SKM-1 (cell line): ENCODE measurements at regions not wholly inside any gene's neighbourhood (a gene's known extent, or its start where the extent isn't known, plus 50 kb on each side); places are given as distances from the start of the nearest gene placed in this dataset.

Experiments used
- DNase-seq: peaks from one replicate; lab custom pipeline; 2025; ENCODE audit not compliant: unreplicated experiment; lab: John Stamatoyannopoulos, UW

- DNase-seq: no peak
Measured at GRCh38 chr16:73544826-73545225, 496.9 kb upstream of the ZFHX3 start.

DNA sequence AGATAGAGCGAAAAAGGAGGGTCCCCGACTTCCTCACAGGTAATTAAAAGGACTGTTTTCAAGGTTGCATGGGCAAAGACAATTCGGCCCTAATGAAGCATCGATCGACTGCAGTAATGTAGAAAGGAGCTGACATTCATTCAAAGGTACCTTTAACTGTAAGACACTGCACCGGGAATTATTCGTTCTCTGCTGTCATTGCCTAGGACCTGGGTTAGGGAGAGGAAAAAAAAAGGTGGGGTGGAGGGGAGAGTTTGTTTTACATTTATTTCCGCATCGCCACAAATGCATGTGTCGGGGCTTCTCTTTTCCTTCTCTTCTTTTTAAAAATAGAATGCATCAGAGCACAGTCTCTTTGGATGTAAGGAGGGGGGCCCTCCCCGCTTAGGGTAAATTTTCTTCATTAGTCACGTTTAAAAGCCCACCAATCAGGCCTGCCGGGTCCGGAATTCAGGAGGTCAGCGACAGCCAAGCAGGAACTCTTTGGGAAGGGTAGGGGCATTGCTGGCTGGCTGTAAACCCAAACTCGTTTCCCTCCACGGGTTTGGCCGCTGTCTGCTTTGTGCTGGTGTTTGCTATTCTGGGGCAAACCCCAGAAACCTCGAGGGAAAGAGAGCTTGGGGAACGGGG is 496.2 kb upstream of the ZFHX3 start:
- DNase-seq: no peak

DNA sequence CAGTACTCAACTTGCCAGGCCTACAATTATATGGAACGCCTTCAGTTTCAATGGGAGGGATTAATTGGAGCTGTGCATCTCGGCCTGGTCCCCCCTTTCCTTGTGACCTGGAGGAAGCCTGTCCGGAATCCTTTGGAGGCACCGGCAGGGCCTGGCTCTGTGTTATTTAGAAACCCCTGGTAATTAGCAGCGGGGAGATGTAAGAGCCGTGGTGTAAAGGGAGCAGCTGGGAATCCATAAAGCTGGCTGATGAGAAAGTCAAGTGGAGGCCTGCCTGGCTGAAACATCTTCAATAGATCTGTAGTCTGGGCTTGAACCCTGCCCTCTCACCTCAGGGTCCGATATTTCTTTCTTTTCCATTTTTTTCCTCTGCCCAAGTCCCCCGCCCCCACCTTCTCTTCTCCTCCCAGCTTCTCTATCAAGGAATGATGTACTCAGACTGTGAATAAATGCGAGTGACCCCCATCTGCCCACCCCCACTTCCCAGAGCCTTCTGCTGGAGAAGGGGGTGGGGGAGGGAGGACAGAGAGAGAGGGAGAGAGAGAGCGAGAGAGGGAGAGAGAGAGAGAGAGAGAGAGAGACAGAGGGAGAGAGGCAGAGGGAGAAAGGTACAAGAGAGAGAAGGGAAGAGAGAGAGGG is 495.5 kb upstream of the ZFHX3 start:
- no peak for DNase-seq

DNA sequence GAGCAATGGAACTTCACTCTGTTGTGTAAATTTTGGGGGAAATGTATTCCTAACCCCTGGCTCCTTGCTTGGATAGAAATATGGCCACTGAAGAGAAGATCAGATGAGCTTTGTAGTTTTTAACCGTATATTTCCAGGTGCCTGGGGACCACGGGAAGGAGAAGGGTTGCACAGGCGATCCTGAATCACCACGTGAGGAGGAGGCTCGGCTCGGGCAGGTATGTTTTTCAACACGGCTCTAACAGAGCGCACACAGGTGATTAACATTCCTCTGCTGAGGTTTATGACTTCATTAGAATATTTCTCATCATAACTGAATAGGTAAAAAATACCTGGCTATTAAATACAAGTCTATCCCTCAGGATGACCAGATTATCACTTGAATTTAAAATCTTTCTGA is 495.0 kb upstream of the ZFHX3 start:
- DNase-seq: no peak

GRCh38 chr16:73537921-73538320 is 490.0 kb upstream of the ZFHX3 start:
- DNase-seq: no peak

GRCh38 chr16:73536931-73537330 is 489.0 kb upstream of the ZFHX3 start:
- DNase-seq: no peak

DNA sequence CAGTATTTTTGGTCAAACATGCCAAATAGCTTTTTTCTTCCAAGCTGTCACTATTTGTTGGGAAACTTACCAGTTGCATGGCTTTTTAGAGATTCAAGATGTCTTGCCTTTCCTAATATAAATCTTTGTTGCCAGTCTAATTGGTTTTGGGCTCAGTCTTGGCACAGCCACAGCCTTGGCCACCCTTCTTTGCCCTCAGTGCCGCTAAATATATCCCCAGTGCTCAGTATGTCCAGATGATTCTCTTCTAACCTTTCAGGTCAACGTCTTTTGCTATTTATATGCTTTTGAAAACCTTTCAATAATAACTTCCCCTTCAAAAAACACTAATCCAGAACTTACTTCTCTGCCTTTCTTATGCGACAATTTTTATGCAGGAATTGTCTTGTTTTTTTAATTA is 483.1 kb upstream of the ZFHX3 start:
- no peak for DNase-seq

GRCh38 chr16:73530529-73530928 is 482.6 kb upstream of the ZFHX3 start:
- no peak for DNase-seq

- no peak for DNase-seq
Measured at GRCh38 chr16:73529303-73530012, 481.5 kb upstream of the ZFHX3 start.

- no peak for DNase-seq
Measured at GRCh38 chr16:73527187-73527586, 479.3 kb upstream of the ZFHX3 start.

DNA sequence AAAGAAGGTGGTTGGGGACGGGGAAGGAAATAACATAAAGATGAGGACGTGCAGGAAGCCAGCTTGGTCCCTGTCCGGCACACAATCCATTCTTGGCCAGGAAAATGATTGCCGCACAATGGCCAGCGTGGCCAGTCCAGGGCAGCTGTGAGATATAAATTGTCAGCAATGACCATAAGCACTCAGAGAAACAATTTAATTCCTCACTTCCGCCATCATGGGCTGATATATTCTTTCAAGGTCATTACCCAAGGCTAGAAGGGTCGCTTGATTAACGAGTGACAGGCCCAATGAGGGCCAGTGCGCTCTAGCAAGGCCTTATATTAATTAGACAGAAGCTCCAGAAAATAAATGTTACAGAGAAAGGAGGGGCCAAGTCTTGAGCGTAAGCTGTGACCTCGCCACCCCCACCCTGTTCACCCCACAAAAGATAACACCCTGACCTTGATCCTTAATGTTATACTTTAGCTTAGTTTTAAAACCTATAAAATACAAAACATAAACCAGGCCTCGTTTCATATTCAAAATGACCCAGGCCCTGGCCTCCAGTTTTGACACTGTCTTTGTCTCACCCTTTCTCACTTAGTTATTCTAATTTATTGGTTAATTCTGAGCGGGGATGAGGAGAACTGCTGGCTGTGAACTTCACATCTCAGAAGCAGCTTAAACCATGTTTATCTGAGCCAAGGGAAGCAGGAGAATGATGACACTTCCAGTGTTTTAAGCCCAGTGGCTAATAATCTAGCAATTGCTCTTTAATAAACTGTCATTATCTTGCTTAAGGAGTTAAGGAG is 478.3 kb upstream of the ZFHX3 start:
- DNase-seq: no peak

- no peak for DNase-seq
Measured at GRCh38 chr16:73523209-73523608, 475.3 kb upstream of the ZFHX3 start.

- DNase-seq: no peak
Measured at GRCh38 chr16:73521499-73521898, 473.6 kb upstream of the ZFHX3 start.

DNA sequence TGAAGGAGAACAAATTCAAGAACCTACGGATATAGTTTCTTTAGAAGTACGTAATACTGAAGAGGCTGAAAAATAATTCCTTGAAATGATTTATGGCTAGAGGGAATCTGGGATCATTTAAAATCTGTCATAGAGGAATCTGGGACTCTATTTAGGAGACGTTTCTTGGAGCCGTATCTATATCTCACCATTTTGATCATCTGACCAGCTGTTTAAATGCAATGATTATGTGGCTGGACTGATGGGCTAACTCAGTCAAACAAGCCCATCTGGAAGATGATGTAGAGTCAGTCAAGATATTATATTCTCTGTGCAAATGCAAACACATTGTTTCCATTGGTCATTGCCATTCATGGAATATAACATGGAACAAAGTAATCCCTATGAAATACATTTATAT is 467.7 kb upstream of the ZFHX3 start:
- DNase-seq: no peak

GRCh38 chr16:73510852-73511251 is 462.9 kb upstream of the ZFHX3 start:
- DNase-seq: no peak

DNA sequence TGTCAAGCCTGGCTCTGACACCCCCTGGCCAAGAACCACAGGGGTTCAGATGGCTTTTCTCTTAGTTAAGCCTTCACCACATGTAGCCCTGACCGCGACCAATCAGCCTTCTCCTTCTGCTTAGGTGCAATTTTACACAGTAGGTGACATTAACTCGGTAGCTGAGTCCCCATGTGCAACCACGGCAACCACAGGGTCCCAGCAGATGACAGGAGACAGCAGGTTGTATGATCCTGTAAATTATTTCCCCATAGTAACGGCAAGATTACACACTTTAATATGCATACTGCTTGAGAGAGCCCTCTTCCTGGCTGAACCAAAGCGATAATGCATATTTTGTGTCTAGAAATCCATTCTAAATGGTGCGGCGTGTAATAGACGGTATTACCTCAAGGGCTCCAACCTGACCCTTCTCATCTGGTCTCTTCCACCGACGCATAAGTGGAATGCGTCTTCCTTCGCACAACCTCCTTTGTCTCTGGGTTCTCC is 458.7 kb upstream of the ZFHX3 start:
- no peak for DNase-seq

GRCh38 chr16:73505577-73505976 is 457.6 kb upstream of the ZFHX3 start:
- no peak for DNase-seq

GRCh38 chr16:73504591-73505575 is 457.0 kb upstream of the ZFHX3 start:
- no peak for DNase-seq

GRCh38 chr16:73503093-73503492 is 455.2 kb upstream of the ZFHX3 start:
- no peak for DNase-seq

- no peak for DNase-seq
Measured at GRCh38 chr16:73499276-73499675, 451.3 kb upstream of the ZFHX3 start.
